Endodermal cell (in vitro differentiated cells): ENCODE measurements at regions not wholly inside any gene's neighbourhood (a gene's known extent, or its start where the extent isn't known, plus 50 kb on each side); places are given as distances from the start of the nearest gene placed in this dataset.

Experiments
- DNase-seq: peaks from one replicate; pipeline ENCODE4 v3.0.0-alpha.2; 2017
- H3K27ac ChIP-seq: 2 replicates; pipeline ENCODE4 v1.5.1; 2013; ENCODE audit warnings: mild to moderate bottlenecking, low read depth, low read length, moderate library complexity
- H3K27me3 ChIP-seq: 2 replicates; pipeline ENCODE4 v1.6.1; 2013; ENCODE audit warnings: mild to moderate bottlenecking, low read length, moderate library complexity; ENCODE audit not compliant: insufficient read depth, control insufficient read depth, poor library complexity, severe bottlenecking
- H3K36me3 ChIP-seq: 2 replicates; pipeline ENCODE4 v1.7.0; 2013; ENCODE audit warnings: mild to moderate bottlenecking, low read length, moderate library complexity; ENCODE audit not compliant: control insufficient read depth, insufficient read depth
- H3K4me1 ChIP-seq: one replicate; pipeline ENCODE4 v1.7.0; 2013; ENCODE audit warnings: low read length; ENCODE audit not compliant: control insufficient read depth, insufficient read depth
- H3K4me3 ChIP-seq: 2 replicates; pipeline ENCODE4 v1.5.1; 2013; ENCODE audit warnings: mild to moderate bottlenecking, low read length, moderate library complexity
- H3K9ac ChIP-seq: 2 replicates; pipeline ENCODE4 v1.6.1; 2013; ENCODE audit warnings: mild to moderate bottlenecking, low read length, moderate library complexity; ENCODE audit not compliant: poor library complexity, severe bottlenecking; ENCODE audit errors: extremely low read depth
- H3K9me3 ChIP-seq: 2 replicates; pipeline ENCODE4 v1.6.1; 2013; ENCODE audit warnings: mild to moderate bottlenecking, low read length, moderate library complexity; ENCODE audit not compliant: control insufficient read depth
- H3K27ac Mint-ChIP-seq: 2 replicates; pipeline ENCODE4 v1.8.0; 2020; ENCODE audit warnings: mixed read lengths
- H3K27me3 Mint-ChIP-seq: 2 replicates; pipeline ENCODE4 v1.8.0; 2021; ENCODE audit warnings: mild to moderate bottlenecking, mixed read lengths; ENCODE audit not compliant: insufficient read depth
- H3K36me3 Mint-ChIP-seq: 2 replicates; pipeline ENCODE4 v1.8.0; 2020; ENCODE audit warnings: low read depth, mixed read lengths
- H3K4me1 Mint-ChIP-seq: 2 replicates; pipeline ENCODE4 v1.8.0; 2020; ENCODE audit warnings: mixed read lengths
- H3K4me3 Mint-ChIP-seq: 2 replicates; pipeline ENCODE4 v1.8.0; 2020; ENCODE audit warnings: mild to moderate bottlenecking, moderate library complexity, mixed read lengths
- H3K9me3 Mint-ChIP-seq: 2 replicates; pipeline ENCODE4 v1.8.0; 2020; ENCODE audit warnings: mild to moderate bottlenecking, mixed read lengths
- CTCF ChIP-seq: fragments of 200-600 bp; sonication (generic); conservative IDR thresholded peaks from 2 replicates; pipeline ENCODE4 v1.5.0; 2021; ENCODE audit warnings: antibody characterized with exemption, mild to moderate bottlenecking
- WGBS, 2 experiments: methylation state at CpG; one replicate each; pipeline versions ENCODE4 v1.1.5 to v1.1.7; 2013; ENCODE audit warnings: missing lambda C conversion rate in 2 of 2, mixed read lengths in 1 of 2; ENCODE audit not compliant: insufficient coverage in 1 of 2, insufficient read length in 1 of 2; 5-methylcytosine and 5-hydroxymethylcytosine counted together

- Histone ChIP-seq H3K27ac (no peak overlapping the region), H3K9me3 (no peaks in the 10 kb centered on the region), H3K4me3 (no peak overlapping the region), H3K36me3 (no peaks in the 10 kb centered on the region), H3K4me1 (no peaks in the 10 kb centered on the region), H3K9ac (no peak overlapping the region), H3K27me3 (no peaks in the 10 kb centered on the region)
- peaks cover 2% of the 10 kb centered on the region for H3K36me3 Mint-ChIP-seq
- no peak overlapping the region for H3K27ac Mint-ChIP-seq
- H3K4me1 Mint-ChIP-seq: peaks cover 5% of the 10 kb centered on the region
- H3K27me3 Mint-ChIP-seq: no peaks in the 10 kb centered on the region
- no peak overlapping the region for H3K4me3 Mint-ChIP-seq
- DNase-seq: no peak
- H3K9me3 Mint-ChIP-seq: no peaks in the 10 kb centered on the region
- no peak for TF ChIP-seq CTCF
- 80 to 100% methylated on average over 1 of the region's 1 CpG for WGBS, 2 experiments
Observed at GRCh38 chr13:99835442-99835841, 136.1 kb downstream of the ZIC5 start.

GRCh38 chr13:99834246-99834645, 137.3 kb downstream of the ZIC5 start:
- H3K27me3 Mint-ChIP-seq: no peaks in the 10 kb centered on the region
- no peak for TF ChIP-seq CTCF
- DNase-seq: no peak
- Histone ChIP-seq H3K36me3 (no peaks in the 10 kb centered on the region), H3K27ac (no peak overlapping the region), H3K9me3 (peaks cover 6% of the 10 kb centered on the region), H3K9ac (no peak overlapping the region), H3K4me3 (no peak overlapping the region), H3K4me1 (peaks cover 11% of the 10 kb centered on the region), H3K27me3 (no peaks in the 10 kb centered on the region)
- peaks cover 16% of the 10 kb centered on the region for H3K4me1 Mint-ChIP-seq
- 90 to 92% methylated on average over 2 to 3 of the region's 3 CpGs for WGBS, 2 experiments
- peaks cover 2% of the 10 kb centered on the region for H3K36me3 Mint-ChIP-seq
- H3K4me3 Mint-ChIP-seq: no peak overlapping the region
- H3K27ac Mint-ChIP-seq: no peak overlapping the region
- H3K9me3 Mint-ChIP-seq: no peaks in the 10 kb centered on the region

- Mint-ChIP-seq H3K9me3 (no peaks in the 10 kb centered on the region), H3K27ac (no peak overlapping the region), H3K4me1 (peaks cover 20% of the 10 kb centered on the region), H3K4me3 (no peak overlapping the region), H3K27me3 (no peaks in the 10 kb centered on the region), H3K36me3 (no peaks in the 10 kb centered on the region)
- no peak for DNase-seq
- Histone ChIP-seq H3K9me3 (peaks cover 6% of the 10 kb centered on the region), H3K4me3 (no peak overlapping the region), H3K4me1 (peaks cover 12% of the 10 kb centered on the region), H3K9ac (no peak overlapping the region), H3K27ac (no peak overlapping the region), H3K36me3 (no peaks in the 10 kb centered on the region), H3K27me3 (no peaks in the 10 kb centered on the region)
- WGBS, 2 experiments: 90% methylated on average over 1 of the region's 1 CpG; no CpG with 5 or more reads in 1 of the 2 experiments
- TF ChIP-seq CTCF: no peak
Observed at GRCh38 chr13:99832347-99832746, 139.2 kb downstream of the ZIC5 start.
